ENCODE measurements at regions not wholly inside any gene's neighbourhood (a gene's known extent, or its start where the extent isn't known, plus 50 kb on each side); places are given as distances from the start of the nearest gene placed in this dataset.

GRCh38 chr4:162838671-162839070 is 328.0 kb downstream of the NAF1 start:
- no peaks in the 10 kb centered on the region for H4K20me1 ChIP-seq (ENCODE audit: insufficient read depth, low read length, poor library complexity, severe bottlenecking)
- no peaks in the 10 kb centered on the region for H3K9me2 ChIP-seq (replicated peaks; ENCODE audit: low read depth, low read length)
- H3F3A ChIP-seq (ENCODE audit: low read depth) = no peaks in the 10 kb centered on the region
- no peak overlapping the region for H3K4me2 ChIP-seq (ENCODE audit: low read depth, low read length, poor library complexity, severe bottlenecking)
- H3K4me1 ChIP-seq (ENCODE audit: insufficient read depth, low read length, poor library complexity, severe bottlenecking) = no peaks in the 10 kb centered on the region
- no peak overlapping the region for H3K9ac ChIP-seq (ENCODE audit: low read depth, low read length, poor library complexity, severe bottlenecking)
- H3K36me3 ChIP-seq (ENCODE audit: insufficient read depth, low read length) = no peaks in the 10 kb centered on the region
- H3K79me2 ChIP-seq (ENCODE audit: insufficient read depth, low read length) = no peaks in the 10 kb centered on the region
- no peaks in the 10 kb centered on the region for H3K27me3 ChIP-seq (ENCODE audit: insufficient read depth, low read length, poor library complexity, severe bottlenecking)
- H3K4me3 ChIP-seq (ENCODE audit: low read length, poor library complexity, severe bottlenecking) = no peak overlapping the region
- H3K9me3 ChIP-seq (ENCODE audit: insufficient read depth, low read depth, low read length) = no peaks in the 10 kb centered on the region
- TF ChIP-seq EZH2phosphoT487 (IDR thresholded peaks at IDR 0.05; ENCODE audit: borderline replicate concordance) (no peak), CTCF (conservative IDR thresholded peaks at IDR 0.05; ENCODE audit: low read length) (no peak)
- no peak overlapping the region for H2AFZ ChIP-seq (ENCODE audit: low read length)

- H3K9me2 ChIP-seq (replicated peaks; ENCODE audit: low read depth, low read length) = no peaks in the 10 kb centered on the region
- no peak overlapping the region for H3K4me3 ChIP-seq (ENCODE audit: low read length, poor library complexity, severe bottlenecking)
- TF ChIP-seq EZH2phosphoT487 (IDR thresholded peaks at IDR 0.05; ENCODE audit: borderline replicate concordance) (no peak), CTCF (conservative IDR thresholded peaks at IDR 0.05; ENCODE audit: low read length) (no peak)
- H3K9ac ChIP-seq (ENCODE audit: low read depth, low read length, poor library complexity, severe bottlenecking) = no peak overlapping the region
- H3K79me2 ChIP-seq (ENCODE audit: insufficient read depth, low read length) = no peaks in the 10 kb centered on the region
- H4K20me1 ChIP-seq (ENCODE audit: insufficient read depth, low read length, poor library complexity, severe bottlenecking) = no peaks in the 10 kb centered on the region
- no peak overlapping the region for H2AFZ ChIP-seq (ENCODE audit: low read length)
- no peaks in the 10 kb centered on the region for H3K27me3 ChIP-seq (ENCODE audit: insufficient read depth, low read length, poor library complexity, severe bottlenecking)
- H3K4me1 ChIP-seq (ENCODE audit: insufficient read depth, low read length, poor library complexity, severe bottlenecking) = no peaks in the 10 kb centered on the region
- no peaks in the 10 kb centered on the region for H3K9me3 ChIP-seq (ENCODE audit: insufficient read depth, low read depth, low read length)
- H3F3A ChIP-seq (ENCODE audit: low read depth) = no peaks in the 10 kb centered on the region
- no peak overlapping the region for H3K4me2 ChIP-seq (ENCODE audit: low read depth, low read length, poor library complexity, severe bottlenecking)
- H3K36me3 ChIP-seq (ENCODE audit: insufficient read depth, low read length) = no peaks in the 10 kb centered on the region
These were observed 329.0 kb downstream of the NAF1 start for GRCh38 chr4:162837679-162838078.

GRCh38 chr4:162837241-162837640 is 329.4 kb downstream of the NAF1 start:
- H4K20me1 ChIP-seq (ENCODE audit: insufficient read depth, low read length, poor library complexity, severe bottlenecking) = no peaks in the 10 kb centered on the region
- no peaks in the 10 kb centered on the region for H3K9me3 ChIP-seq (ENCODE audit: insufficient read depth, low read depth, low read length)
- H3K4me3 ChIP-seq (ENCODE audit: low read length, poor library complexity, severe bottlenecking) = no peak overlapping the region
- H3K36me3 ChIP-seq (ENCODE audit: insufficient read depth, low read length) = no peaks in the 10 kb centered on the region
- no peak overlapping the region for H2AFZ ChIP-seq (ENCODE audit: low read length)
- H3K9ac ChIP-seq (ENCODE audit: low read depth, low read length, poor library complexity, severe bottlenecking) = no peak overlapping the region
- TF ChIP-seq EZH2phosphoT487 (IDR thresholded peaks at IDR 0.05; ENCODE audit: borderline replicate concordance) (no peak), CTCF (conservative IDR thresholded peaks at IDR 0.05; ENCODE audit: low read length) (no peak)
- no peak overlapping the region for H3K4me2 ChIP-seq (ENCODE audit: low read depth, low read length, poor library complexity, severe bottlenecking)
- no peaks in the 10 kb centered on the region for H3F3A ChIP-seq (ENCODE audit: low read depth)
- H3K9me2 ChIP-seq (replicated peaks; ENCODE audit: low read depth, low read length) = no peaks in the 10 kb centered on the region
- no peaks in the 10 kb centered on the region for H3K27me3 ChIP-seq (ENCODE audit: insufficient read depth, low read length, poor library complexity, severe bottlenecking)
- no peaks in the 10 kb centered on the region for H3K4me1 ChIP-seq (ENCODE audit: insufficient read depth, low read length, poor library complexity, severe bottlenecking)
- H3K79me2 ChIP-seq (ENCODE audit: insufficient read depth, low read length) = no peaks in the 10 kb centered on the region

All from Loucy (cell line).